ENCODE measurements at regions not wholly inside any gene's neighbourhood (a gene's known extent, or its start where the extent isn't known, plus 50 kb on each side); places are given as distances from the start of the nearest gene placed in this dataset.
"Not testable (repeated sequence)": the region's sequence is repeated elsewhere in the genome, so short reads cannot be mapped to it uniquely, and the experiment has no call there.

DNA sequence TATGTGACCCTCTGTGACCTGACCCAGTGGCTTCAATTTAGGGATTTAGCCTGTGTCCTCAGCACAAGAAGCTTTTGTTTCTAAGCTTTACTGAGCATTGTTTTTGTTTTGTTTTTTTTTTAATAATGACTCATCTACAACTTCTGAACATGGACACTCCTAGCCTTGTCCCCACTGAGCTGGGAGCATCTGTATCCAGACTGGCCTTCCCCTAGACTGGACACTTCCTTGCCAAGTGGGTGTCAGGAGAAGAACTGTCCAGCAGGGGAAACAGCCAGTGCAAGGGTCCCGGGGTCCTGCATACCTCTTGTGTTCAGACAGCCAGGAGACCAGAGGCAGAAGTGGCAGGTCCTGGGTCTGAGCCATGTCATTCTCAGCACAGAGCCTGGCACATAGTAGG, 108.6 kb downstream of the TMEM130 start:
- no peaks in the 10 kb centered on the region for H3K27me3 Mint-ChIP-seq
- peaks cover 0 to 9% (median 2%) of the 10 kb centered on the region in 7 donors for H3K9me3 Mint-ChIP-seq
- no peak overlapping the region for H3K27ac ChIP-seq (ENCODE audit: insufficient read depth, low read length, poor library complexity, severe bottlenecking)
- H3K9me3 ChIP-seq (ENCODE audit: control insufficient read depth in 2 of 2, low read length in 2 of 2): no peaks in the 10 kb centered on the region
- no peaks in the 10 kb centered on the region for H3K27me3 ChIP-seq (ENCODE audit: control insufficient read depth, insufficient read depth, low read length)
- no peaks in the 10 kb centered on the region for H3K4me1 ChIP-seq (ENCODE audit: control insufficient read depth, insufficient read depth, low read length, poor library complexity, severe bottlenecking)
- H3K36me3 ChIP-seq (ENCODE audit: control insufficient read depth, insufficient read depth, low read length): no peaks in the 10 kb centered on the region
- DNase-seq: no peak
- no peak for ATAC-seq (ENCODE audit: low read depth in 2 of 2)
- no peak overlapping the region for H3K4me3 ChIP-seq (ENCODE audit: low read depth, low read length)
- no peaks in the 10 kb centered on the region for H3K4me1 Mint-ChIP-seq
- no peaks in the 10 kb centered on the region for H3K36me3 Mint-ChIP-seq
- H3K27ac Mint-ChIP-seq: no peak overlapping the region
- H3K4me3 Mint-ChIP-seq: no peak overlapping the region

DNA sequence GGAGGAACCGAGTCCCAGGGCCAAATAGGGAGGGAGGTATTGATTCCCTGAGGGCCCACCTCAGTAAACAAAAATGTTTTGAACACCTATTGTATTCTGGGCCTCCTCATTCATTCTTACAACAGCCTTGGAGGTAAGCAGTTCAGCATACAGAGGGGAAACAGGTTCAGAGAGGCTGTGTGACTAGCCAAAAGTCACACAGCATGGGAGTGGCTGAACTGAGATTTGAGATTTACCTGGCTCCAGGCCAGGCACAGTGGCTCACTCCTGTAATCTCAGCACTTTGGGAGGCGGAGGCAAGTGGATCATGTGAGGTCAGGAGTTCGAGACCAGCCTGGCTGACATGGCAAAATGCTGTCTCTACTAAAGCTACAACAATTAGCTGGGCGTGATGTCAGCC, 107.2 kb downstream of the TMEM130 start:
- no peaks in the 10 kb centered on the region for H3K4me1 Mint-ChIP-seq
- Histone ChIP-seq H3K9me3 (ENCODE audit: control insufficient read depth in 2 of 2, low read length in 2 of 2) (no peaks in the 10 kb centered on the region), H3K36me3 (ENCODE audit: control insufficient read depth, insufficient read depth, low read length) (no peaks in the 10 kb centered on the region), H3K4me1 (ENCODE audit: control insufficient read depth, insufficient read depth, low read length, poor library complexity, severe bottlenecking) (no peaks in the 10 kb centered on the region), H3K27me3 (ENCODE audit: control insufficient read depth, insufficient read depth, low read length) (no peaks in the 10 kb centered on the region), H3K27ac (ENCODE audit: insufficient read depth, low read length, poor library complexity, severe bottlenecking) (no peak overlapping the region), H3K4me3 (ENCODE audit: low read depth, low read length) (no peak overlapping the region)
- no peaks in the 10 kb centered on the region for H3K36me3 Mint-ChIP-seq
- ATAC-seq (ENCODE audit: low read depth in 2 of 2): no peak
- H3K27ac Mint-ChIP-seq: no peak overlapping the region
- peaks cover 0 to 9% (median 2%) of the 10 kb centered on the region in 7 donors for H3K9me3 Mint-ChIP-seq
- no peak for DNase-seq
- H3K27me3 Mint-ChIP-seq: no peaks in the 10 kb centered on the region
- H3K4me3 Mint-ChIP-seq: no peak overlapping the region

DNA sequence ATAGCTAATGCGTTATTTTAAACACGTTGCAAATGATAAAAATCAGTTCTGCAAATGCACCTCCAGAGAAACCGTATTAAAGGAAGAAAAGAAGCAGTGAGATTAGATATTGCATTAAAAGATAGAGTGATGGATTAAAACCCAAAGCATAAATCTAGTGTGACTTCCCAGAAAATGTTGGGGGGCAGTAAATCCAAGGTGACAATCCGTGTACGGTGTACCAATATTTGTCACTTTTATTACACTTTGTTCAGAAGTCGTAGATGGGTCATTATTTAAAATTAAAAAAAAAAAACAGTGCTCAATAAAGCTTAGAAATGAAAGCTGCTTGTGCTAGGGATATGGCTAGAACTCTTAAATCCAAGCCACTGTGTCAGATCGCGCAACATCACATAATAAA, 106.4 kb downstream of the TMEM130 start:
- no peaks in the 10 kb centered on the region for H3K36me3 ChIP-seq (ENCODE audit: control insufficient read depth, insufficient read depth, low read length)
- H3K4me3 ChIP-seq (ENCODE audit: low read depth, low read length): no peak overlapping the region
- H3K27ac ChIP-seq (ENCODE audit: insufficient read depth, low read length, poor library complexity, severe bottlenecking): no peak overlapping the region
- ATAC-seq (ENCODE audit: low read depth in 2 of 2) (no peak), DNase-seq (no peak)
- H3K27me3 Mint-ChIP-seq: no peaks in the 10 kb centered on the region
- no peak overlapping the region for H3K27ac Mint-ChIP-seq
- H3K27me3 ChIP-seq (ENCODE audit: control insufficient read depth, insufficient read depth, low read length): no peaks in the 10 kb centered on the region
- no peaks in the 10 kb centered on the region for H3K9me3 ChIP-seq (ENCODE audit: control insufficient read depth in 2 of 2, low read length in 2 of 2)
- H3K4me1 ChIP-seq (ENCODE audit: control insufficient read depth, insufficient read depth, low read length, poor library complexity, severe bottlenecking): no peaks in the 10 kb centered on the region
- H3K4me1 Mint-ChIP-seq: no peaks in the 10 kb centered on the region
- no peak overlapping the region for H3K4me3 Mint-ChIP-seq
- peaks cover 0 to 5% (median 2%) of the 10 kb centered on the region in 7 donors for H3K9me3 Mint-ChIP-seq
- no peaks in the 10 kb centered on the region for H3K36me3 Mint-ChIP-seq

DNA sequence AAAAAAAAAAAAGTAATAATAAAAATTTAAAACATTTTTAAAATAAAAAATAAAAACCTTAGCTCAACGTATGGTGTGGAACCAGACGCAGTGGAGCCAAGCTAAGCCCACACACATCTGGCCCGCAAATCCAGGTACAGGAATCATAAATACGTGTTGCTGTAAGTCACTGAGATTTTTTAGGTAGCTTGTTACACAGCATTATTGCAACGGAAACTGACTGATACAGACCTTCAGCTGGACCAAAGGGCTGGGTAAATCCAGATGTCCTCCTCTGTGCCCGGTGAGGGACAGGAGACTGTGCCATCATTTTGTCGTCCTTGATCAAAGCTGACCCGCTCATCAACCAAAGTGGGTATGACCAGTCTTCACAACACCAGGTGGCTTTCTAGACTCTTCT, 104.9 kb downstream of the TMEM130 start:
- Histone ChIP-seq H3K4me1 (ENCODE audit: control insufficient read depth, insufficient read depth, low read length, poor library complexity, severe bottlenecking) (no peaks in the 10 kb centered on the region), H3K36me3 (ENCODE audit: control insufficient read depth, insufficient read depth, low read length) (no peaks in the 10 kb centered on the region), H3K9me3 (ENCODE audit: control insufficient read depth in 2 of 2, low read length in 2 of 2) (no peaks in the 10 kb centered on the region), H3K4me3 (ENCODE audit: low read depth, low read length) (no peak overlapping the region), H3K27ac (ENCODE audit: insufficient read depth, low read length, poor library complexity, severe bottlenecking) (no peak overlapping the region), H3K27me3 (ENCODE audit: control insufficient read depth, insufficient read depth, low read length) (no peaks in the 10 kb centered on the region)
- no peaks in the 10 kb centered on the region for H3K27me3 Mint-ChIP-seq
- H3K36me3 Mint-ChIP-seq: no peaks in the 10 kb centered on the region
- H3K4me3 Mint-ChIP-seq: no peak overlapping the region
- ATAC-seq (ENCODE audit: low read depth in 2 of 2): no peak
- no peaks in the 10 kb centered on the region for H3K4me1 Mint-ChIP-seq
- DNase-seq: no peak
- peaks cover 0 to 3% (median 0%) of the 10 kb centered on the region in 7 donors for H3K9me3 Mint-ChIP-seq
- no peak overlapping the region for H3K27ac Mint-ChIP-seq

DNA sequence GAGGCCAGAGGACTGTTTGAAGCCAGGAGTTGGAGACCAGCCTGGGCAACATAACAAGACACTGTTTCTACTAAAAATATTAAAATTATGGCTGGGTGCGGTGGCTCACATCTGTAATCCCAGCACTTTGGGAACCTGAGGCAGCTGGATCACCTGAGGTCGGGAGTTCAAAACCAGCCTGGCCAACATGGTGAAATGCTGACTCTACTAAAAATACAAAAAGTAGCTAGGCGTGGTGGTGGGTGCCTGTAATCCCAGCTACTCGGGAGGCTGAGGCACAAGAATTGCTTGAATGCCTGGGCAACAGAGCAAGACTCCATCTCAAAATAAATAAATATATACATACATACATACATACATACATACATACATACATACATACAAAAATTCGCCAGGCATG, 99.7 kb downstream of the TMEM130 start:
- DNase-seq; H3K27ac ChIP-seq (ENCODE audit: insufficient read depth, low read length, poor library complexity, severe bottlenecking); H3K4me1 Mint-ChIP-seq; H3K9me3 ChIP-seq (ENCODE audit: control insufficient read depth in 2 of 2, low read length in 2 of 2); H3K36me3 ChIP-seq (ENCODE audit: control insufficient read depth, insufficient read depth, low read length); H3K27me3 ChIP-seq (ENCODE audit: control insufficient read depth, insufficient read depth, low read length); H3K4me3 Mint-ChIP-seq; H3K27me3 Mint-ChIP-seq; ATAC-seq (ENCODE audit: low read depth in 2 of 2); H3K4me3 ChIP-seq (ENCODE audit: low read depth, low read length); H3K4me1 ChIP-seq (ENCODE audit: control insufficient read depth, insufficient read depth, low read length, poor library complexity, severe bottlenecking); H3K27ac Mint-ChIP-seq; H3K9me3 Mint-ChIP-seq; H3K36me3 Mint-ChIP-seq: not testable (repeated sequence)

DNA sequence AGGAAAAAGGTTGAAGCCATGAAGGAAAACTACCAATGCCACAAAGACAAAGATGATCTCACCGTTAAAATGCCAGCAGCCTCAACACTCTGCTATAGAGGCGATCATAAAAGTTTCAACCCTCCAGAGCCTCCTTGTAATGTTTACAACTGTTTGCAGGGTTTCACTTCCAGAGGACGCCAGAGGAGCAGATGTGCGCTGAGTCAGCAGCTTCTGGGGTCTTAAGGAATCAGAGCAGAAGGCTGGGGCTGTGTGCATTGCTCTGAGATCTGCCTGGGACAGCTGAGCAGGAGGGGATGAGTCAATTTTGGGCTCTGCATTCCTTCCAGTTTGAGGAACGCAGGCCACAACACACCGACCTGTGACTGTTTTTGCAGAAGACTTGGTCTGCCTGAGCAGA, 98.3 kb downstream of the TMEM130 start:
- no peak for DNase-seq
- no peak overlapping the region for H3K27ac Mint-ChIP-seq
- peak overlapping the region in 1 of 4 donors; percentile 10 for H3K4me3 Mint-ChIP-seq
- H3K9me3 Mint-ChIP-seq: peaks cover 0 to 4% (median 0%) of the 10 kb centered on the region in 7 donors
- H3K9me3 ChIP-seq (ENCODE audit: control insufficient read depth in 2 of 2, low read length in 2 of 2): no peaks in the 10 kb centered on the region
- H3K27ac ChIP-seq (ENCODE audit: insufficient read depth, low read length, poor library complexity, severe bottlenecking): no peak overlapping the region
- no peaks in the 10 kb centered on the region for H3K36me3 ChIP-seq (ENCODE audit: control insufficient read depth, insufficient read depth, low read length)
- peaks cover 10% of the 10 kb centered on the region for H3K27me3 Mint-ChIP-seq
- no peaks in the 10 kb centered on the region for H3K27me3 ChIP-seq (ENCODE audit: control insufficient read depth, insufficient read depth, low read length)
- H3K36me3 Mint-ChIP-seq: no peaks in the 10 kb centered on the region
- H3K4me1 ChIP-seq (ENCODE audit: control insufficient read depth, insufficient read depth, low read length, poor library complexity, severe bottlenecking): no peaks in the 10 kb centered on the region
- no peaks in the 10 kb centered on the region for H3K4me1 Mint-ChIP-seq
- H3K4me3 ChIP-seq (ENCODE audit: low read depth, low read length): no peak overlapping the region
- ATAC-seq (ENCODE audit: low read depth in 2 of 2): no peak

DNA sequence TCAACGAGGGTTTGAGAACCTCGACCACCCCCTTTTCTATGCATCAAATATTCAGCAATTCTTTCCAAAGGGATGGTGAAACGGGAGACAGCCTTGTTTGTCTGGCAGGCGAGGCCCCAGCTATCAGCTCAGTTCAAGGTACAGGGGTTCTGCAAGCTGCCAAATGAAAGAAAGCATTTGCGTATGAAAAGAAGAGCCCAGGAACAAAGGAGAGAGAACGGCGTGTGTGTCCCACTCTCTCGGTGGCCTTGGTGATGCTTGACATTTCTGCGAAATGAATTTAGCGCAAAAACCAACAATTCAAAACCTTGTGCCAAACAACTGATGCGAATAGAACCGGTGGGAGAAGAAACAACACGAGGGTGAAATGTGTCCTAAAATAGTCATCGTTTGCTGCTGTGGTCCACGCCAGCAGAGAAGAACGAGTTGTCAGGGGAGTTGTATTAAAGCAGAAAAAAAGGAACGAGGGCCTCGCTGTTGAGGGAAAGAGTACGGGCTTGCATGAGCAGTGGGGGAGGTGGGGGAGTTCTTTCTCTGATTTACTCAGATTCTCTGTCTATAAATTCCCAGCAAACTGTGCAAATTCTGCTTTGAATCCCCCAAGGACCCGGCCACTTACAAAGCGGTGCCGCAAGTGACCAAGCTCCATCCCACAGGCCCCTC, 97.7 kb downstream of the TMEM130 start:
- H3K4me3 ChIP-seq (ENCODE audit: low read depth, low read length): no peak overlapping the region
- Mint-ChIP-seq H3K4me3 (no peak overlapping the region), H3K4me1 (no peaks in the 10 kb centered on the region), H3K36me3 (no peaks in the 10 kb centered on the region), H3K27me3 (peaks cover 10% of the 10 kb centered on the region), H3K9me3 (peaks cover 0 to 4% (median 0%) of the 10 kb centered on the region in 7 donors), H3K27ac (no peak overlapping the region)
- DNase-seq: no peak
- no peak for ATAC-seq (ENCODE audit: low read depth in 2 of 2)
- H3K27me3 ChIP-seq (ENCODE audit: control insufficient read depth, insufficient read depth, low read length): no peaks in the 10 kb centered on the region
- no peak overlapping the region for H3K27ac ChIP-seq (ENCODE audit: insufficient read depth, low read length, poor library complexity, severe bottlenecking)
- no peaks in the 10 kb centered on the region for H3K36me3 ChIP-seq (ENCODE audit: control insufficient read depth, insufficient read depth, low read length)
- no peaks in the 10 kb centered on the region for H3K9me3 ChIP-seq (ENCODE audit: control insufficient read depth in 2 of 2, low read length in 2 of 2)
- no peaks in the 10 kb centered on the region for H3K4me1 ChIP-seq (ENCODE audit: control insufficient read depth, insufficient read depth, low read length, poor library complexity, severe bottlenecking)

DNA sequence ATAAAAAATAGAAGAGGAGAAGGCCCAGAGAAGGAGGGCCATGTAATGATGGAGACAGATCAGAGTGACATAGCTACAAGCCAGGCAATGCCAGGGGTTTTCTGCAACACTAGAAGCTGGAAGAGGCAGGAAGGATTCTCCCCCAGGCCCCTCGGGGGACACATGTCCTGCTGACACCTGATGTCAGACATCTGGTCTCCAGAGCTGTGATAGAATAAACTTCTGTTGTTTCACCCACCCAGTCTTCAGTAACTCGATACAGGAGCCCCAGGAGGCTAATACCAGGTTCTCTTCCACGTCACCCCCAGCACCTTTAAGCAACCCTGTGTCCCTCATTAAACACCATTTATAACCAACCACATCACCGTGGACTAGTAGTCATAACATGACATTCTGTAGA, 94.9 kb downstream of the TMEM130 start:
- ATAC-seq (ENCODE audit: low read depth in 2 of 2) (no peak), DNase-seq (no peak)
- H3K9me3 Mint-ChIP-seq: peaks cover 0 to 4% (median 0%) of the 10 kb centered on the region in 7 donors
- peaks cover 10% of the 10 kb centered on the region for H3K27me3 Mint-ChIP-seq
- H3K4me3 ChIP-seq (ENCODE audit: low read depth, low read length): no peak overlapping the region
- H3K27ac ChIP-seq (ENCODE audit: insufficient read depth, low read length, poor library complexity, severe bottlenecking): no peak overlapping the region
- H3K4me3 Mint-ChIP-seq: no peak overlapping the region
- no peaks in the 10 kb centered on the region for H3K4me1 ChIP-seq (ENCODE audit: control insufficient read depth, insufficient read depth, low read length, poor library complexity, severe bottlenecking)
- H3K4me1 Mint-ChIP-seq: no peaks in the 10 kb centered on the region
- no peak overlapping the region for H3K27ac Mint-ChIP-seq
- H3K36me3 Mint-ChIP-seq: no peaks in the 10 kb centered on the region
- no peaks in the 10 kb centered on the region for H3K27me3 ChIP-seq (ENCODE audit: control insufficient read depth, insufficient read depth, low read length)
- H3K9me3 ChIP-seq (ENCODE audit: control insufficient read depth in 2 of 2, low read length in 2 of 2): no peaks in the 10 kb centered on the region
- H3K36me3 ChIP-seq (ENCODE audit: control insufficient read depth, insufficient read depth, low read length): no peaks in the 10 kb centered on the region
